GM21447 (cell line): ENCODE measurements at regions not wholly inside any gene's neighbourhood (a gene's known extent, or its start where the extent isn't known, plus 50 kb on each side); places are given as distances from the start of the nearest gene placed in this dataset.

Experiments used
- ATAC-seq: cut with Tn5 transposase; IDR thresholded peaks from one replicate; pipeline ENCODE4 v1.9.1; 2021; ENCODE audit not compliant: unreplicated experiment

GRCh38 chr18:56186319-56186718 lies 452.1 kb downstream of the TXNL1 start:
- ATAC-seq: no peak

- no peak for ATAC-seq
Observed at GRCh38 chr18:56185126-56185525, 453.3 kb downstream of the TXNL1 start.

GRCh38 chr18:56176751-56177150 lies 461.6 kb downstream of the TXNL1 start:
- no peak for ATAC-seq

GRCh38 chr18:56175330-56176001 lies 462.9 kb downstream of the TXNL1 start:
- ATAC-seq: no peak

- no peak for ATAC-seq
Observed at GRCh38 chr18:56173542-56174220, 464.7 kb downstream of the TXNL1 start.

- no peak for ATAC-seq
Observed at GRCh38 chr18:56172527-56172926, 465.9 kb downstream of the TXNL1 start.

GRCh38 chr18:56171848-56172247 lies 466.5 kb downstream of the TXNL1 start:
- no peak for ATAC-seq

- ATAC-seq: no peak
Observed at GRCh38 chr18:56168049-56168781, 470.2 kb downstream of the TXNL1 start.

GRCh38 chr18:56167366-56167765 lies 471.0 kb downstream of the TXNL1 start:
- ATAC-seq: no peak

GRCh38 chr18:56166914-56167313 lies 471.5 kb downstream of the TXNL1 start:
- no peak for ATAC-seq

GRCh38 chr18:56165601-56166355 lies 472.6 kb downstream of the TXNL1 start:
- no peak for ATAC-seq

GRCh38 chr18:56162311-56163265 lies 475.8 kb downstream of the TXNL1 start:
- no peak for ATAC-seq

- ATAC-seq: no peak
Observed at GRCh38 chr18:56161566-56162260, 476.7 kb downstream of the TXNL1 start.

- ATAC-seq: no peak
Observed at GRCh38 chr18:56158676-56159075, 479.7 kb downstream of the TXNL1 start.

- no peak for ATAC-seq
Observed at GRCh38 chr18:56157541-56157940, 480.9 kb downstream of the TXNL1 start.

- no peak for ATAC-seq
Observed at GRCh38 chr18:56152551-56153310, 485.7 kb downstream of the TXNL1 start.

- no peak for ATAC-seq
Observed at GRCh38 chr18:56148373-56148772, 490.0 kb downstream of the TXNL1 start.

GRCh38 chr18:56146565-56146964 lies 491.8 kb downstream of the TXNL1 start:
- no peak for ATAC-seq

GRCh38 chr18:56142001-56142400 lies 496.4 kb downstream of the TXNL1 start:
- no peak for ATAC-seq
